HepG2 (cell line): ENCODE measurements at regions not wholly inside any gene's neighbourhood (a gene's known extent, or its start where the extent isn't known, plus 50 kb on each side); places are given as distances from the start of the nearest gene placed in this dataset.

ENCODE experiments used
- ATAC-seq: fragments of 200-7000 bp; cut with Tn5 transposase; 3 replicates; pipeline ENCODE4 v1.9.1; 2020; ENCODE audit warnings: mild to moderate bottlenecking, moderate library complexity
- BruUV-seq: library from RNA; stranded (reverse); fragments of 400-500 nt; replicated peaks from 2 replicates; lab custom pipeline; 2021; lab: Mats Ljungman, UMichigan
- CTCF ChIA-PET: fragments of 300-600 bp; formaldehyde crosslinking; extraction: SDS; loops from one replicate; lab custom pipeline; 2021; ENCODE audit warnings: low total read pairs, inconsistent platforms, low intra/inter-chr PET ratio; lab: Yijun Ruan, JAX
- POLR2A ChIA-PET: fragments of 350-600 bp; sonication (Branson Sonifier 250); formaldehyde crosslinking; loops from one replicate; lab custom pipeline; 2020; ENCODE audit warnings: antibody characterized with exemption, inconsistent platforms; lab: Yijun Ruan, JAX
- DNase-seq: peaks from one replicate; pipeline ENCODE4 v3.0.0-alpha.2; 2015; ENCODE audit warnings: low spot score
- FAIRE-seq: peaks from 3 replicates; lab custom pipeline; 2011; peaks lifted over from hg19 to GRCh38; lab: Jason Lieb, UNC
- H2AFZ ChIP-seq: one replicate; pipeline ENCODE4 v1.6.1; 2011; ENCODE audit warnings: low read length, inconsistent platforms
- H3K27ac ChIP-seq: fragments of 300-600 bp; 3 replicates; pipeline ENCODE4 v1.8.0; 2011; ENCODE audit warnings: mixed run types, mild to moderate bottlenecking, mixed read lengths, low read length, inconsistent platforms; ENCODE audit not compliant: insufficient read depth; ENCODE audit errors: extremely low read length
- H3K27me3 ChIP-seq, 2 experiments: fragments of 200-600 bp in 1 of 2; 2 replicates in 1 of 2; 3 replicates in 1 of 2; pipeline versions ENCODE4 v1.6.0 to v1.8.0; 2011; ENCODE audit warnings: low read length in 2 of 2, mild to moderate bottlenecking in 2 of 2, moderate library complexity in 2 of 2, inconsistent platforms in 1 of 2; ENCODE audit not compliant: insufficient read depth in 2 of 2, control insufficient read depth in 1 of 2
- H3K36me3 ChIP-seq, 2 experiments: fragments of 200-600 bp in 1 of 2; replicated peaks in 1 of 2; 2 replicates in 1 of 2; 3 replicates in 1 of 2; pipeline versions ENCODE4 v1.5.1 to v1.8.0; 2011; ENCODE audit warnings: low read length in 2 of 2, inconsistent platforms in 1 of 2; ENCODE audit not compliant: insufficient read depth in 2 of 2, control insufficient read depth in 1 of 2
- H3K4me1 ChIP-seq: 2 replicates; pipeline ENCODE4 v1.5.1; 2012; ENCODE audit warnings: low read length, inconsistent platforms; ENCODE audit not compliant: insufficient read depth
- H3K4me2 ChIP-seq: 2 replicates; pipeline ENCODE4 v1.6.0; 2011; ENCODE audit warnings: low read depth, low read length, inconsistent platforms
- H3K4me3 ChIP-seq, 3 experiments: fragments of 200-600 bp in 1 of 3; sonication (generic), shearing (Covaris generic) in 1 of 3; replicated peaks in 1 of 3; 2 replicates each; pipeline ENCODE4 v1.5.1; 2011 to 2016; ENCODE audit warnings: low read length in 3 of 3, inconsistent platforms in 2 of 3, low read depth in 2 of 3, mild to moderate bottlenecking in 2 of 3, control low read depth in 1 of 3, mixed read lengths in 1 of 3; ENCODE audit not compliant: insufficient read depth in 1 of 3
- H3K79me2 ChIP-seq: one replicate; pipeline ENCODE4 v1.6.1; 2011; ENCODE audit warnings: low read length, inconsistent platforms; ENCODE audit not compliant: insufficient read depth
- H3K9ac ChIP-seq: 2 replicates; pipeline ENCODE4 v1.6.0; 2011; ENCODE audit warnings: mild to moderate bottlenecking, low read depth, low read length, inconsistent platforms; ENCODE audit not compliant: insufficient read depth
- H3K9me3 ChIP-seq: 2 replicates; pipeline ENCODE4 v1.5.1; 2012; ENCODE audit warnings: mild to moderate bottlenecking, low read length
- H4K20me1 ChIP-seq: 2 replicates; pipeline ENCODE4 v1.6.0; 2011; ENCODE audit warnings: inconsistent platforms, mild to moderate bottlenecking, low read length, moderate library complexity; ENCODE audit not compliant: insufficient read depth
- HCFC1 ChIP-seq: fragments of 150-350 bp; IDR thresholded peaks from 2 replicates; pipeline ENCODE4 v1.6.1; 2014; ENCODE audit warnings: low read depth, low read length
- NCOR1 ChIP-seq: fragments of 200-600 bp; sonication (generic); IDR thresholded peaks from 2 replicates; pipeline ENCODE4 v1.7.0; 2017; ENCODE audit warnings: antibody characterized with exemption, low read length, borderline replicate concordance
- PAWR ChIP-seq: sonication (generic); formaldehyde crosslinking; IDR thresholded peaks from 2 replicates; pipeline ENCODE4 v1.4.0; 2020; ENCODE audit warnings: missing genetic modification reagents, mild to moderate bottlenecking, borderline replicate concordance
- SALL1 ChIP-seq: sonication (generic); formaldehyde crosslinking; IDR thresholded peaks from 2 replicates; pipeline ENCODE4 v1.8.0; 2022; ENCODE audit warnings: mild to moderate bottlenecking, missing genetic modification reagents
- ZEB1 ChIP-seq: IDR thresholded peaks from 2 replicates; pipeline ENCODE4 v1.6.1; 2012; ENCODE audit warnings: mild to moderate bottlenecking, low read depth, inconsistent platforms; ENCODE audit not compliant: insufficient replicate concordance
- ZNF567 ChIP-seq: sonication (generic); formaldehyde crosslinking; IDR thresholded peaks from 2 replicates; pipeline ENCODE4 v1.8.1; 2023; ENCODE audit warnings: mild to moderate bottlenecking, missing genetic modification reagents, borderline replicate concordance
- ZNF788 ChIP-seq: sonication (generic); formaldehyde crosslinking; IDR thresholded peaks from 2 replicates; pipeline ENCODE4 v1.5.0; 2020; ENCODE audit warnings: mild to moderate bottlenecking, missing genetic modification reagents, borderline replicate concordance
- WGBS: methylation state at CpG from one replicate; pipeline ENCODE4 v1.1.6; 2017; ENCODE audit warnings: low lambda C conversion rate; 5-methylcytosine and 5-hydroxymethylcytosine counted together
- in situ Hi-C: cut with HindIII; loops from 2 replicates; pipeline ENCODE4 v1.10.0; 2017; ENCODE audit warnings: low pct_unique_long_range_greater_than_20kb; ENCODE audit not compliant: extremely low pct_ligation_motif_present
- intact Hi-C: fragments of 100-400 bp; cut with micrococcal nuclease; formaldehyde crosslinking; loops from one replicate; pipeline ENCODE4 v1.10.0; 2022; ENCODE audit not compliant: unreplicated experiment
- TF ChIP-seq, protein P1 (sequence below), 2 experiments: sonication (generic) in 1 of 2; formaldehyde crosslinking in 1 of 2; IDR thresholded peaks; 2 replicates each; pipeline versions ENCODE4 v1.5.1 to v1.6.1; 2011 to 2020; ENCODE audit warnings: borderline replicate concordance in 1 of 2, low read depth in 1 of 2, low read length in 1 of 2, mild to moderate bottlenecking in 1 of 2, missing genetic modification reagents in 1 of 2, moderate library complexity in 1 of 2

DNA sequence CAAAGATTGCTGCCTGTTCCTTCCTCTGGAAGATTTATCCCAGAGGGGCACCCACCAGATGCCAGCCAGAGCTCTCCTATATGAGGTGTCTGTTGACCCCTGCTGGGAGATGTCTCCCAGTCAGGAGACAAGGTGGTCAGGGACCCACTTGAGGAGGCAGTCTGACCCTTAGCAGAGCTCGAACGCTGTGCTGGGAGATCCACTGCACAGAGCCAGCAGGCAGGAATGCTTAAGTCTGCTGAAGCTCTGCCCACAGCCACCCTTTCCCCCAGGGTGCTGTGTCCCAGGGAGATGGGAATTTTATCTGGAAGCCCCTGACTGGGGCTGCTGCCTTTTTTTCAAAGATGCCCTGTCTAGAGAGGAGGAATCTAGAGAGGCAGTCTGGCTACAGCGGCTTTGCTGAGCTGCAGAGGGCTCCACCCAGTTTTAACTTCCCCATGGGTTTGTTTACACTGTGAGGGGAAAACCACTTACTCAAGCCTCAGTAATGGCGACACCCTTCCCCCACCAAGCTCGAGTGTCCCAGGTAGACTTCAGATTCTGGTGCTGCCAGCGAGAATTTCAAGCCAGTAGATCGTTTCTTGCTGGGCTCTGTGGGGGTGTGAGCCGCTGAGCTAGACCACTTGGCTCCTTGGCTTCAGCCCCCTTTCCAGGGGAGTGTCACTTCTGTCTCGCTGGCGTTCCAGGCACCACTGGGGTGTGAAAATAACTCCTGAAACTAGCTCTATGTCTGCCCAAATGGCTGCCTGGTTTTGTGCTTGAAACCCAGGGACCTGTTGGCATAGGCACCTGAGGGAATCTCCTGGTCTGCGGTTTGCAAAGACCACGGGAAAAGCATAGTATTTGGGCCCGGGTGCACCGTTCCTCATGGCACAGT lies 51.1 kb upstream of the PDC start:
- H3K79me2 ChIP-seq: no peaks in the 10 kb centered on the region
- TF ChIP-seq, protein P1, sequence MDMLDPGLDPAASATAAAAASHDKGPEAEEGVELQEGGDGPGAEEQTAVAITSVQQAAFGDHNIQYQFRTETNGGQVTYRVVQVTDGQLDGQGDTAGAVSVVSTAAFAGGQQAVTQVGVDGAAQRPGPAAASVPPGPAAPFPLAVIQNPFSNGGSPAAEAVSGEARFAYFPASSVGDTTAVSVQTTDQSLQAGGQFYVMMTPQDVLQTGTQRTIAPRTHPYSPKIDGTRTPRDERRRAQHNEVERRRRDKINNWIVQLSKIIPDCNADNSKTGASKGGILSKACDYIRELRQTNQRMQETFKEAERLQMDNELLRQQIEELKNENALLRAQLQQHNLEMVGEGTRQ (IDR thresholded peaks at IDR 0.05; ENCODE audit: low read depth, low read length): no peak
- TF ChIP-seq, protein P1 (CRISPR knock-in tag; IDR thresholded peaks at IDR 0.05; ENCODE audit: borderline replicate concordance): no peak
- TF ChIP-seq ZEB1 (no peak), SALL1 (CRISPR knock-in tag) (no peak), ZNF567 (CRISPR knock-in tag) (no peak), HCFC1 (no peak), PAWR (CRISPR knock-in tag) (no peak), NCOR1 (no peak), ZNF788 (CRISPR knock-in tag) (no peak)
- no peaks in the 10 kb centered on the region for H3K9me3 ChIP-seq
- no TSS peak for BruUV-seq
- FAIRE-seq: no peak
- no peak overlapping the region for H2AFZ ChIP-seq
- in situ Hi-C loops: no loop called here
- POLR2A ChIA-PET: no interaction called here
- DNase-seq: no peak
- CTCF ChIA-PET: no interaction called here
- no peak overlapping the region for H3K9ac ChIP-seq
- intact Hi-C loops: no loop called here
- H3K36me3 ChIP-seq: no peaks in the 10 kb centered on the region
- H4K20me1 ChIP-seq: no peaks in the 10 kb centered on the region
- 27% methylated on average over 5 of the region's 14 CpGs for WGBS
- H3K27ac ChIP-seq: no peak overlapping the region
- H3K4me3 ChIP-seq: no peak overlapping the region
- H3K4me1 ChIP-seq: no peaks in the 10 kb centered on the region
- no peak for ATAC-seq
- H3K27me3 ChIP-seq: no peaks in the 10 kb centered on the region
- no peak overlapping the region for H3K4me2 ChIP-seq
